Activated naive CD4-positive, alpha-beta T cell treated with anti-CD3 and anti-CD28 coated beads, Interleukin-2, amount 50 U/mL, for 24 hours (primary cell): ENCODE measurements at regions not wholly inside any gene's neighbourhood (a gene's known extent, or its start where the extent isn't known, plus 50 kb on each side); places are given as distances from the start of the nearest gene placed in this dataset.
"Not testable (repeated sequence)": the region's sequence is repeated elsewhere in the genome, so short reads cannot be mapped to it uniquely, and the experiment has no call there.

ENCODE experiments used
- H3K27ac Mint-ChIP-seq: one replicate; pipeline ENCODE4 v1.8.0; 2021; ENCODE audit warnings: mild to moderate bottlenecking, mixed read lengths
- H3K27me3 Mint-ChIP-seq: one replicate; pipeline ENCODE4 v1.8.0; 2021; ENCODE audit warnings: mixed read lengths
- H3K36me3 Mint-ChIP-seq: one replicate; pipeline ENCODE4 v1.8.0; 2021; ENCODE audit warnings: mixed read lengths
- H3K4me1 Mint-ChIP-seq: one replicate; pipeline ENCODE4 v1.8.0; 2021; ENCODE audit warnings: mixed read lengths
- H3K4me3 Mint-ChIP-seq: one replicate; pipeline ENCODE4 v1.8.0; 2021; ENCODE audit warnings: mild to moderate bottlenecking, mixed read lengths
- H3K9me3 Mint-ChIP-seq: one replicate; pipeline ENCODE4 v1.8.0; 2021; ENCODE audit warnings: mixed read lengths

- no peaks in the 10 kb centered on the region for H3K27me3 Mint-ChIP-seq
- H3K36me3 Mint-ChIP-seq: no peaks in the 10 kb centered on the region
- no peaks in the 10 kb centered on the region for H3K4me1 Mint-ChIP-seq
- no peaks in the 10 kb centered on the region for H3K9me3 Mint-ChIP-seq
- H3K4me3 Mint-ChIP-seq: no peak overlapping the region
- H3K27ac Mint-ChIP-seq: no peak overlapping the region
Measured at GRCh38 chr6:113004470-113005270, 657.5 kb downstream of the RFPL4B start.

- H3K9me3 Mint-ChIP-seq: no peaks in the 10 kb centered on the region
- no peak overlapping the region for H3K27ac Mint-ChIP-seq
- H3K36me3 Mint-ChIP-seq: no peaks in the 10 kb centered on the region
- no peaks in the 10 kb centered on the region for H3K27me3 Mint-ChIP-seq
- H3K4me1 Mint-ChIP-seq: no peaks in the 10 kb centered on the region
- H3K4me3 Mint-ChIP-seq: no peak overlapping the region
Measured at GRCh38 chr6:113006494-113006893, 659.4 kb downstream of the RFPL4B start.

GRCh38 chr6:113009682-113010081 is 662.6 kb downstream of the RFPL4B start:
- Mint-ChIP-seq H3K9me3 (no peaks in the 10 kb centered on the region), H3K27ac (no peak overlapping the region), H3K4me1 (no peaks in the 10 kb centered on the region), H3K36me3 (no peaks in the 10 kb centered on the region), H3K27me3 (no peaks in the 10 kb centered on the region), H3K4me3 (no peak overlapping the region)

GRCh38 chr6:113010196-113010989 is 663.3 kb downstream of the RFPL4B start:
- H3K4me1 Mint-ChIP-seq: no peaks in the 10 kb centered on the region
- H3K4me3 Mint-ChIP-seq: no peak overlapping the region
- H3K27ac Mint-ChIP-seq: no peak overlapping the region
- no peaks in the 10 kb centered on the region for H3K9me3 Mint-ChIP-seq
- H3K27me3 Mint-ChIP-seq: no peaks in the 10 kb centered on the region
- no peaks in the 10 kb centered on the region for H3K36me3 Mint-ChIP-seq

GRCh38 chr6:113011389-113011788 is 664.3 kb downstream of the RFPL4B start:
- H3K27me3 Mint-ChIP-seq: no peaks in the 10 kb centered on the region
- no peaks in the 10 kb centered on the region for H3K4me1 Mint-ChIP-seq
- no peak overlapping the region for H3K27ac Mint-ChIP-seq
- H3K9me3 Mint-ChIP-seq: no peaks in the 10 kb centered on the region
- no peak overlapping the region for H3K4me3 Mint-ChIP-seq
- no peaks in the 10 kb centered on the region for H3K36me3 Mint-ChIP-seq

- no peaks in the 10 kb centered on the region for H3K36me3 Mint-ChIP-seq
- H3K27ac Mint-ChIP-seq: no peak overlapping the region
- H3K4me1 Mint-ChIP-seq: no peaks in the 10 kb centered on the region
- H3K27me3 Mint-ChIP-seq: no peaks in the 10 kb centered on the region
- no peaks in the 10 kb centered on the region for H3K9me3 Mint-ChIP-seq
- no peak overlapping the region for H3K4me3 Mint-ChIP-seq
Measured at GRCh38 chr6:113011801-113012200, 664.7 kb downstream of the RFPL4B start.

GRCh38 chr6:113015249-113015648 is 668.1 kb downstream of the RFPL4B start:
- no peaks in the 10 kb centered on the region for H3K4me1 Mint-ChIP-seq
- H3K4me3 Mint-ChIP-seq: no peak overlapping the region
- H3K36me3 Mint-ChIP-seq: no peaks in the 10 kb centered on the region
- no peak overlapping the region for H3K27ac Mint-ChIP-seq
- H3K9me3 Mint-ChIP-seq: no peaks in the 10 kb centered on the region
- no peaks in the 10 kb centered on the region for H3K27me3 Mint-ChIP-seq

GRCh38 chr6:113017353-113017752 is 670.2 kb downstream of the RFPL4B start:
- no peaks in the 10 kb centered on the region for H3K9me3 Mint-ChIP-seq
- H3K27ac Mint-ChIP-seq: no peak overlapping the region
- H3K4me3 Mint-ChIP-seq: no peak overlapping the region
- no peaks in the 10 kb centered on the region for H3K27me3 Mint-ChIP-seq
- no peaks in the 10 kb centered on the region for H3K4me1 Mint-ChIP-seq
- H3K36me3 Mint-ChIP-seq: no peaks in the 10 kb centered on the region

GRCh38 chr6:113018351-113019151 is 671.4 kb downstream of the RFPL4B start:
- Mint-ChIP-seq H3K27ac (no peak overlapping the region), H3K36me3 (no peaks in the 10 kb centered on the region), H3K4me1 (no peaks in the 10 kb centered on the region), H3K9me3 (no peaks in the 10 kb centered on the region), H3K27me3 (no peaks in the 10 kb centered on the region), H3K4me3 (no peak overlapping the region)

GRCh38 chr6:113019176-113019575 is 672.0 kb downstream of the RFPL4B start:
- H3K4me3 Mint-ChIP-seq: no peak overlapping the region
- no peaks in the 10 kb centered on the region for H3K4me1 Mint-ChIP-seq
- no peaks in the 10 kb centered on the region for H3K27me3 Mint-ChIP-seq
- no peak overlapping the region for H3K27ac Mint-ChIP-seq
- H3K36me3 Mint-ChIP-seq: no peaks in the 10 kb centered on the region
- no peaks in the 10 kb centered on the region for H3K9me3 Mint-ChIP-seq

GRCh38 chr6:113027780-113028179 is 680.6 kb downstream of the RFPL4B start:
- Mint-ChIP-seq H3K27me3 (no peaks in the 10 kb centered on the region), H3K9me3 (no peaks in the 10 kb centered on the region), H3K4me3 (no peak overlapping the region), H3K27ac (no peak overlapping the region), H3K36me3 (no peaks in the 10 kb centered on the region), H3K4me1 (no peaks in the 10 kb centered on the region)

GRCh38 chr6:113029161-113029560 is 682.0 kb downstream of the RFPL4B start:
- not testable (repeated sequence) for H3K9me3 Mint-ChIP-seq, H3K4me3 Mint-ChIP-seq, H3K27ac Mint-ChIP-seq, H3K36me3 Mint-ChIP-seq, H3K27me3 Mint-ChIP-seq, H3K4me1 Mint-ChIP-seq

- no peaks in the 10 kb centered on the region for H3K4me1 Mint-ChIP-seq
- H3K27me3 Mint-ChIP-seq: no peaks in the 10 kb centered on the region
- H3K4me3 Mint-ChIP-seq: no peak overlapping the region
- H3K9me3 Mint-ChIP-seq: no peaks in the 10 kb centered on the region
- H3K36me3 Mint-ChIP-seq: no peaks in the 10 kb centered on the region
- H3K27ac Mint-ChIP-seq: no peak overlapping the region
Measured at GRCh38 chr6:113031591-113032238, 684.6 kb downstream of the RFPL4B start.

- Mint-ChIP-seq H3K27ac (no peak overlapping the region), H3K27me3 (no peaks in the 10 kb centered on the region), H3K4me1 (no peaks in the 10 kb centered on the region), H3K36me3 (no peaks in the 10 kb centered on the region), H3K9me3 (no peaks in the 10 kb centered on the region), H3K4me3 (no peak overlapping the region)
Measured at GRCh38 chr6:113039005-113039404, 691.9 kb downstream of the RFPL4B start.

GRCh38 chr6:113047148-113047547 is 700.0 kb downstream of the RFPL4B start:
- H3K36me3 Mint-ChIP-seq: no peaks in the 10 kb centered on the region
- no peak overlapping the region for H3K27ac Mint-ChIP-seq
- H3K4me3 Mint-ChIP-seq: no peak overlapping the region
- no peaks in the 10 kb centered on the region for H3K27me3 Mint-ChIP-seq
- no peaks in the 10 kb centered on the region for H3K9me3 Mint-ChIP-seq
- no peaks in the 10 kb centered on the region for H3K4me1 Mint-ChIP-seq
